GM12878 (cell line): ENCODE measurements at regions not wholly inside any gene's neighbourhood (a gene's known extent, or its start where the extent isn't known, plus 50 kb on each side); places are given as distances from the start of the nearest gene placed in this dataset.

Source experiments
- ATAC-seq: fragments of 200-7000 bp; cut with Tn5 transposase; 3 replicates; pipeline ENCODE4 v1.9.1; 2020; ENCODE audit warnings: mild to moderate bottlenecking, moderate library complexity
- BruUV-seq: library from RNA; stranded (reverse); fragments of 400-500 nt; replicated peaks from 2 replicates; lab custom pipeline; 2021; lab: Mats Ljungman, UMichigan
- CTCF ChIA-PET: fragments of 300-600 bp; sonication (Branson Sonifier 250); formaldehyde crosslinking; extraction: SDS; loops from one replicate; lab custom pipeline; 2021; ENCODE audit warnings: inconsistent platforms; lab: Yijun Ruan, JAX
- POLR2A ChIA-PET: fragments of 350-600 bp; formaldehyde crosslinking; extraction: SDS; loops from one replicate; lab custom pipeline; 2021; ENCODE audit warnings: inconsistent platforms; lab: Charles Lee
- RAD21 ChIA-PET: fragments of 300-600 bp; sonication (Branson Sonifier 250); formaldehyde crosslinking; loops from one replicate; lab custom pipeline; 2023; ENCODE audit warnings: antibody characterized with exemption; ENCODE audit not compliant: unreplicated experiment; lab: Charles Lee
- SMC1A ChIA-PET: fragments of 300-600 bp; sonication (Branson Sonifier 250); formaldehyde crosslinking; loops from one replicate; lab custom pipeline; 2023; ENCODE audit not compliant: unreplicated experiment, uncharacterized antibody; lab: Charles Lee
- DNase-seq: peaks from one replicate; pipeline ENCODE4 v3.0.0-alpha.2; 2011; ENCODE audit warnings: low read depth, low spot score
- FAIRE-seq: peaks from 3 replicates; lab custom pipeline; 2011; peaks lifted over from hg19 to GRCh38; lab: Jason Lieb, UNC
- H2AFZ ChIP-seq: 2 replicates; pipeline ENCODE4 v1.6.0; 2011; ENCODE audit warnings: low read depth, low read length, control low read depth; ENCODE audit not compliant: control insufficient read depth
- H3K27ac ChIP-seq: 2 replicates; pipeline ENCODE4 v1.5.1; 2011; ENCODE audit warnings: control low read depth; ENCODE audit not compliant: control insufficient read depth, insufficient read depth
- H3K27me3 ChIP-seq, 2 experiments: replicated peaks in 1 of 2; 2 replicates each; pipeline versions ENCODE4 v1.6.0 to v1.6.1; 2011; ENCODE audit warnings: low read length in 1 of 2; ENCODE audit not compliant: control insufficient read depth in 2 of 2, insufficient read depth in 2 of 2
- H3K36me3 ChIP-seq, 2 experiments: 2 replicates each; pipeline ENCODE4 v1.5.1; 2011; ENCODE audit warnings: low read length in 1 of 2; ENCODE audit not compliant: control insufficient read depth in 2 of 2, insufficient read depth in 2 of 2
- H3K4me1 ChIP-seq: 2 replicates; pipeline ENCODE4 v1.6.1; 2011; ENCODE audit warnings: mild to moderate bottlenecking, low read length, moderate library complexity, mixed read lengths; ENCODE audit not compliant: control insufficient read depth, insufficient read depth
- H3K4me2 ChIP-seq: 2 replicates; pipeline ENCODE4 v1.6.0; 2011; ENCODE audit warnings: control low read depth; ENCODE audit not compliant: control insufficient read depth, insufficient read depth
- H3K4me3 ChIP-seq: fragments of 200-600 bp; sonication (generic); 2 replicates; pipeline ENCODE4 v1.5.1; 2016
- H3K79me2 ChIP-seq: 2 replicates; pipeline ENCODE4 v1.6.0; 2011; ENCODE audit warnings: low read length; ENCODE audit not compliant: control insufficient read depth, insufficient read depth
- H3K9ac ChIP-seq: 2 replicates; pipeline ENCODE4 v1.8.0; 2011; ENCODE audit warnings: low read length, control low read depth, mixed read lengths; ENCODE audit not compliant: control insufficient read depth, insufficient read depth
- H3K9me3 ChIP-seq: replicated peaks from 3 replicates; pipeline ENCODE4 v1.5.1; 2011; ENCODE audit warnings: mild to moderate bottlenecking, low read length; ENCODE audit not compliant: control insufficient read depth, insufficient read depth
- H4K20me1 ChIP-seq: 2 replicates; pipeline ENCODE4 v1.6.0; 2011; ENCODE audit not compliant: control insufficient read depth, insufficient read depth
- CBX3 ChIP-seq: fragments of 200-600 bp; sonication (generic); IDR thresholded peaks from 2 replicates; pipeline ENCODE4 v1.6.1; 2016; ENCODE audit warnings: low read depth, borderline replicate concordance
- CHD1 ChIP-seq: IDR thresholded peaks from 2 replicates; pipeline ENCODE4 v1.6.1; 2012; ENCODE audit warnings: low read depth, low read length, improper control_type of control experiment
- EZH2 ChIP-seq: IDR thresholded peaks from 2 replicates; pipeline ENCODE4 v1.6.1; 2012; ENCODE audit warnings: low read depth, mild to moderate bottlenecking, control low read depth, inconsistent platforms, low read length, borderline replicate concordance; ENCODE audit not compliant: control insufficient read depth
- FOS ChIP-seq: IDR thresholded peaks from 3 replicates; pipeline ENCODE4 v1.6.1; 2011; ENCODE audit warnings: borderline replicate concordance; ENCODE audit not compliant: insufficient read length; ENCODE audit errors: extremely low read depth
- HDAC2 ChIP-seq: fragments of 200-600 bp; sonication (generic); IDR thresholded peaks from 2 replicates; pipeline ENCODE4 v1.6.1; 2017
- HDGF ChIP-seq: fragments of 450-650 bp; IDR thresholded peaks from 2 replicates; pipeline ENCODE4 v1.6.1; 2016; ENCODE audit warnings: antibody characterized with exemption
- IKZF2 ChIP-seq, 2 experiments: fragments of 450-650 bp; IDR thresholded peaks; 2 replicates each; pipeline ENCODE4 v1.6.1; 2017; ENCODE audit warnings: mild to moderate bottlenecking in 2 of 2, moderate library complexity in 2 of 2
- PAX5 ChIP-seq: IDR thresholded peaks from 2 replicates; pipeline ENCODE4 v1.6.1; 2011; ENCODE audit warnings: low read depth, low read length, borderline replicate concordance
- RAD51 ChIP-seq: fragments of 450-650 bp; IDR thresholded peaks from 2 replicates; pipeline ENCODE4 v1.6.1; 2016; ENCODE audit warnings: moderate library complexity, mild to moderate bottlenecking, inconsistent platforms
- RB1 ChIP-seq: fragments of 450-650 bp; formaldehyde crosslinking; IDR thresholded peaks from 2 replicates; pipeline ENCODE4 v1.6.1; 2017; ENCODE audit warnings: mild to moderate bottlenecking, borderline replicate concordance
- SMAD5 ChIP-seq: IDR thresholded peaks from 2 replicates; pipeline ENCODE4 v1.6.1; 2016; ENCODE audit warnings: antibody characterized with exemption, low read depth
- SUZ12 ChIP-seq: fragments of 200-600 bp; sonication (generic); IDR thresholded peaks from one replicate; pipeline ENCODE4 v1.6.1; 2018; ENCODE audit warnings: antibody characterized with exemption, mild to moderate bottlenecking; ENCODE audit not compliant: unreplicated experiment
- TBL1XR1 ChIP-seq: IDR thresholded peaks from 2 replicates; pipeline ENCODE4 v1.6.1; 2012; ENCODE audit warnings: low read depth, low read length, improper control_type of control experiment
- ZNF217 ChIP-seq: fragments of 450-650 bp; IDR thresholded peaks from 2 replicates; pipeline ENCODE4 v1.6.1; 2017; ENCODE audit warnings: antibody characterized with exemption, mild to moderate bottlenecking
- WGBS: methylation state at CpG from one replicate; pipeline ENCODE4 v1.1.6; 2016; ENCODE audit warnings: low lambda C conversion rate; ENCODE audit not compliant: insufficient replicate concordance, insufficient coverage; ENCODE audit errors: missing lambda C conversion rate; 5-methylcytosine and 5-hydroxymethylcytosine counted together
- in situ Hi-C: fragments of 300-500 bp; cut with MboI; formaldehyde crosslinking; loops from 9 replicates; pipeline ENCODE4 v1.14.3; 2018; ENCODE audit warnings: mixed read lengths
- intact Hi-C: fragments of 100-400 bp; cut with micrococcal nuclease; formaldehyde crosslinking; loops from one replicate; pipeline ENCODE4 v1.14.2; 2022; ENCODE audit not compliant: unreplicated experiment
- TF ChIP-seq, protein P1 (sequence below): IDR thresholded peaks from 2 replicates; pipeline ENCODE4 v1.6.1; 2011; ENCODE audit warnings: low read depth, mild to moderate bottlenecking, low read length, moderate library complexity, borderline replicate concordance; ENCODE audit errors: extremely low read depth
- TF ChIP-seq, protein P2 (sequence below): fragments of 450-650 bp; IDR thresholded peaks from 2 replicates; pipeline ENCODE4 v1.6.1; 2017; ENCODE audit warnings: mild to moderate bottlenecking, low read depth, inconsistent platforms; ENCODE audit not compliant: poor library complexity, severe bottlenecking
- TF ChIP-seq, protein P3 (sequence below): fragments of 450-650 bp; IDR thresholded peaks from 2 replicates; pipeline ENCODE4 v1.6.1; 2014; ENCODE audit warnings: mild to moderate bottlenecking

DNA sequence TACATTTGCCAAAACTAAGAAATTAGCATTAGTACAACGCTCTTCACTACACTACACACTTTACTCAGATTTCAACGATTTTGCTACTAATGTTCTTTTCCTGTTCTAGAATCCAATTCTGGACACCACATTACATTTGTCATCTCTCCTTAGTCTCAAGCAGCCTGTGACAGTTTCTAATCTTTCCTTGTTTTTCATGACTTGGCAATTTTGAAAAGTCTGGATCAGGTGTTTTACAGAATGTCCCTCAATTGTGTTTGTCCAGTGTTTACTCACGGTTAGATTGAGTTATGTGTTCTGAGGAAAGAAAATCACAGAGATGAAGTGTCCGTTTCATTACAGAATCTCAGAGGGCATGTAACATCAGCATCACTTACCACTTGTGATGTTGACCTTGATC is 372.6 kb downstream of the TFAP2A start (continued):
- TF ChIP-seq, protein P1, sequence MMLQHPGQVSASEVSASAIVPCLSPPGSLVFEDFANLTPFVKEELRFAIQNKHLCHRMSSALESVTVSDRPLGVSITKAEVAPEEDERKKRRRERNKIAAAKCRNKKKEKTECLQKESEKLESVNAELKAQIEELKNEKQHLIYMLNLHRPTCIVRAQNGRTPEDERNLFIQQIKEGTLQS, result no peak
- no peak for TF ChIP-seq SMAD5

DNA sequence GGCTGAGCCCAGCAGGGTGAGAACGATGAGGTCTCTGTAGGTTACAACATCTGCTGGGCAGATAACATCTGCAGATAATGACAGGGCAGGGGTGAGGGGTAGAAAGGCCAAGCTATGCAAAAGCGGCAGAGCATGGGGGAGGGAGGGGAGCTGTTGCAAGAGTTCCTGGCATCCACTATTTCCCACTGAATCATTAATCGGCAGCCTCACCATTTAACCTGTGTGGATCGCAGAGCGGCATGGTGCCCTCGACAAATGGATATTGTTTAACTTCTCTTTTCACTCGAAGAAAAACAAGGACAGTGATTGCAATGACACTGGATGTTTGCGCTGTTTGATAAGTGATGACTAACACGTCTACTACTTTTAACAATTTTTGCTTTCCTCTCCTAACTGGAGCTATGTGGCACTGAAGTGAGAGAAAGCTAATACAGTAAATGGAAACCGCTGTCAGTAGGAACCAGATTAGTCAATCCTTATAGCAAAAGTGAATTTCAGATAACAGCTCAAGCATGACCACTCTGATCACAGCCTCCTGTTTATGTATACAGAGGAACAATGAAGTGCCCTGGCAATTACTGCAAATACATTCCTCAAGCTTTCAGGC is 381.5 kb downstream of the TFAP2A start:
- 51% methylated on average over 10 of the region's 10 CpGs for WGBS
- no peaks in the 10 kb centered on the region for H3K9me3 ChIP-seq
- RAD21 ChIA-PET, result no interaction called here
- no peak for ATAC-seq
- H3K27ac ChIP-seq, result no peak overlapping the region
- POLR2A ChIA-PET, result no interaction called here
- H3K79me2 ChIP-seq, result no peaks in the 10 kb centered on the region
- TF ChIP-seq EZH2, result no peak
- no peak for TF ChIP-seq IKZF2 (IDR thresholded peaks at IDR 0.05)
- no peak for TF ChIP-seq CBX3
- TF ChIP-seq FOS, result no peak
- no peak for TF ChIP-seq PAX5
- no peak for TF ChIP-seq CHD1
- TF ChIP-seq SUZ12, result no peak
- no peak for TF ChIP-seq TBL1XR1
- no peak for TF ChIP-seq ZNF217
- no peak for TF ChIP-seq HDAC2
- TF ChIP-seq RAD51, result no peak
- TF ChIP-seq, protein P2, sequence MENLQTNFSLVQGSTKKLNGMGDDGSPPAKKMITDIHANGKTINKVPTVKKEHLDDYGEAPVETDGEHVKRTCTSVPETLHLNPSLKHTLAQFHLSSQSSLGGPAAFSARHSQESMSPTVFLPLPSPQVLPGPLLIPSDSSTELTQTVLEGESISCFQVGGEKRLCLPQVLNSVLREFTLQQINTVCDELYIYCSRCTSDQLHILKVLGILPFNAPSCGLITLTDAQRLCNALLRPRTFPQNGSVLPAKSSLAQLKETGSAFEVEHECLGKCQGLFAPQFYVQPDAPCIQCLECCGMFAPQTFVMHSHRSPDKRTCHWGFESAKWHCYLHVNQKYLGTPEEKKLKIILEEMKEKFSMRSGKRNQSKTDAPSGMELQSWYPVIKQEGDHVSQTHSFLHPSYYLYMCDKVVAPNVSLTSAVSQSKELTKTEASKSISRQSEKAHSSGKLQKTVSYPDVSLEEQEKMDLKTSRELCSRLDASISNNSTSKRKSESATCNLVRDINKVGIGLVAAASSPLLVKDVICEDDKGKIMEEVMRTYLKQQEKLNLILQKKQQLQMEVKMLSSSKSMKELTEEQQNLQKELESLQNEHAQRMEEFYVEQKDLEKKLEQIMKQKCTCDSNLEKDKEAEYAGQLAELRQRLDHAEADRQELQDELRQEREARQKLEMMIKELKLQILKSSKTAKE, result no peak
- no peak for TF ChIP-seq HDGF
- TF ChIP-seq, protein P1, result no peak
- TF ChIP-seq RB1, result no peak
- TF ChIP-seq, protein P3, sequence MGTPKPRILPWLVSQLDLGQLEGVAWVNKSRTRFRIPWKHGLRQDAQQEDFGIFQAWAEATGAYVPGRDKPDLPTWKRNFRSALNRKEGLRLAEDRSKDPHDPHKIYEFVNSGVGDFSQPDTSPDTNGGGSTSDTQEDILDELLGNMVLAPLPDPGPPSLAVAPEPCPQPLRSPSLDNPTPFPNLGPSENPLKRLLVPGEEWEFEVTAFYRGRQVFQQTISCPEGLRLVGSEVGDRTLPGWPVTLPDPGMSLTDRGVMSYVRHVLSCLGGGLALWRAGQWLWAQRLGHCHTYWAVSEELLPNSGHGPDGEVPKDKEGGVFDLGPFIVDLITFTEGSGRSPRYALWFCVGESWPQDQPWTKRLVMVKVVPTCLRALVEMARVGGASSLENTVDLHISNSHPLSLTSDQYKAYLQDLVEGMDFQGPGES, result no peak
- no TSS peak for BruUV-seq
- H3K9ac ChIP-seq, result no peak overlapping the region
- CTCF ChIA-PET, result interaction anchor here (0.8 to 1.4 kb wide), 3 partner anchors 8 to 402 kb away, joined by 3 to 6 read pairs (median 5); no protein-coding TSS in a partner anchor
- FAIRE-seq, result no peak
- in situ Hi-C loops, result loop anchor here (5.0 kb wide), 1 partner anchor 404 kb away; no protein-coding TSS in a partner anchor
- no peaks in the 10 kb centered on the region; a peak in 1 of 4 replicates for H3K27me3 ChIP-seq
- no peaks in the 10 kb centered on the region for H4K20me1 ChIP-seq
- no peak for DNase-seq
- SMC1A ChIA-PET, result no interaction called here
- H3K4me2 ChIP-seq, result no peak overlapping the region
- intact Hi-C loops, result no loop called here
- H2AFZ ChIP-seq, result no peak overlapping the region
- H3K4me1 ChIP-seq, result no peaks in the 10 kb centered on the region
- H3K4me3 ChIP-seq, result no peak overlapping the region
- H3K36me3 ChIP-seq, result no peaks in the 10 kb centered on the region
